ENCODE measurements at regions not wholly inside any gene's neighbourhood (a gene's known extent, or its start where the extent isn't known, plus 50 kb on each side); places are given as distances from the start of the nearest gene placed in this dataset.
"Not testable (repeated sequence)": the region's sequence is repeated elsewhere in the genome, so short reads cannot be mapped to it uniquely, and the experiment has no call there.

GRCh38 chr9:115668521-115668920 lies 485.1 kb upstream of the PAPPA start:
- peak; percentile 93 for DNase-seq (ENCODE audit: low read depth)

DNA sequence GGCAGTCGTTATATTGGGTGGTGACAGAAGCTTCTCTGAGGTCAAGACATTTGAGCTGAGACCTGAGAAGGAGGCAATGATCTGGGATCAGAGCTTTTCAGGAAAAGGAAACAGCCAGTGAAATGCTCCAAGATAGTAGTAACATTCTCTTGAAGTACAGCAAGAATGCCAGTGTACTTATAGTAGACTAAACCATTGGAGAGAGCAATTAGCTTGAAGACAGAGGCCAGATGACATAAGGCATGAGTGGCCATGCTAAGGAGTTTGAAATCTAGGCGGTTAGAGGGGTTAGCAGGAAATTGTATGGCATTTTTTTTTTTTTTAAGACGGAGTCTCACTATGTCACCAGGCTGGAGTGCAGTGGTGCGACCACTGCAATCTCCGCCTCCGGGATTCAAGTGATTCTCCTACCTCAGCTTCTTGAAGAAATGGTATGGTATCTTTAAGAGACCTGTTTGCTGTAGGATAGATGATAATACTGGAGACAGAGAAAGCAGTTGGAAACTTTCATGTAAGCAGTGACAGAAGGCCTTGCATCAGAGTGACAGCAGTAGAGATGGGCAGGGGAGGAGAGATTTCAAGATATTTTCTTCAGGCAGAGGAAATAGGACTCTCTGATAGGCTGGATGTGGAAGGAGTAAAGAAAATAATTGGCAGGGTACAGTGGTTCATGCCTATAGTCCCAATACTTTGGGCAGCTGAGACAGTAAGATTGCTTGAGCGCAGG lies 482.2 kb upstream of the PAPPA start:
- DNase-seq (ENCODE audit: low read depth) = no peak

DNA sequence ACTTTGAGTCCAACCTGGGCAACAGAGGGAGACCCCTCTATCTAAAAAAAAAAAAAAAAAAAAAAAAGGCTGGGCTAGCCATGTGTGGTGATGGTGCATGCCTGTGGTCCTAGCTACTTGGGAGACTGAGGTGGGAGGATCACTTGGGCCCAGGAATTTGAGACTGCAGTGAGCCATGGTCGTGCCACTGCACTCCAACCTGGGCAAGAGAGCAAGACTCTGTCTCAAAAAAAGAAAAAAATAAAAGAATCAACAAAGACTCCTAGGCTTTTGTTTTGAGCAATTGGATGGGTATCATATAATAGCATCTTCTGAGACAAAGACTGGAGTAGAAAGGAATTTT lies 481.7 kb upstream of the PAPPA start:
- no peak for DNase-seq (ENCODE audit: low read depth)

DNA sequence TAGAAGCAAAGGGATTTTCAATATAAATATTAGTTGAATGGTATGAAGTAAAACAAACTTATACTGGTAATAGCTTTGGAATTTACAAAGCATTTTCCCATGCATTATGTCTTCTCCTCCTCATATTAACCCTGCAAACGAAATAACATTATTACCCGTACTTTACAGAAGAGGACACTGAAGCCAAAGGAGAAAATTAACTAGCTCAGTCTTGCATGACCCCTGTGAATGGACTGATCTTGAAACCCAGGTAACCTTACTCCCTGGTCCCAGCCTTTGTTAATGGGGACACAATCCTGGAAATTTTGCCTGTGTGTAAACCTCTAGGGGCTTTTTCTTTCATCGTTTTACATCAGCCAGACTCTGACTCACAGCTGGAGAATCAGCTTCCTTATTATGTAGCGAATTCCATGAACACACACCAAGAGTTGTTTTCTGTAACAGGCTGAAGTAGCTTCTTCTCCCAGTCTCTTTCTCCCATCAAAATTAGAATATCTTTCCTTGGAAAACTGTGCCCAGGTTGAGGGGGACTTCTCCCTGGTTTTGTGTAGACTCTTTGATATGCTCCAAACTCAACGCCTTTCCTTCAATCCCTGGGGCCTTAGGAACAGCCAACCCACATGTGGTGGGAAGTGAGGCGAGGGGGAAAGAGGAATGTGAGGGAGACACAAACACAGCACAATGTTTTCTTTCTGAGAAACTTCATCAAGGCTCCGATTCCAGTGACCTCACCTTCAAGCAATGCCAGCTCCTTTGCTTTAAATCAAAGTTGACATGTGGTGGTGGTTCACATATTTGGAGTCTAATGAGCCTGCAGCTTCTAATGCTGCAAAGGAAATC lies 480.9 kb upstream of the PAPPA start:
- peak; percentile 100 for DNase-seq (ENCODE audit: low read depth)

- DNase-seq (ENCODE audit: low read depth) = peak; percentile 56
Observed at GRCh38 chr9:115673599-115673998, 480.0 kb upstream of the PAPPA start.

DNA sequence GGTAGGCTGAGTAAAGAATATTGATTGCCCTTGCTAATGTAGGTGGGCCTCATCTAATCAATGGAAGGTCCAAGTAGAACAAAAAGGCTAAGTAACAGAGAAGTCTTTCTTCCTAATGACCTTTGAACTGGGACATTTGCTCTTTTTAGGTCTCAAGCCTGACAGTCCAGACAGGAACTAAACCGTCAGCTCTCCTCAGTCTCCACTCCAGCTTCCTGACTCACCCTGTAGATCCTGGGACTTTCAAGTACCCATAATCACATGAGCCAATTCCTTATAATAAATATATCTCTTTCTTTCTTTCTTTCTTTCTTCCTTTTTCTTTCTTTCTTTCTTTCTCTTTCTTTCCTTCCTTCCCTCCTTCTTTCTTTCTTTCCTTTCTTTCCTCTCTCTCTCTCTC lies 479.5 kb upstream of the PAPPA start:
- peak; percentile 38 for DNase-seq (ENCODE audit: low read depth)

DNA sequence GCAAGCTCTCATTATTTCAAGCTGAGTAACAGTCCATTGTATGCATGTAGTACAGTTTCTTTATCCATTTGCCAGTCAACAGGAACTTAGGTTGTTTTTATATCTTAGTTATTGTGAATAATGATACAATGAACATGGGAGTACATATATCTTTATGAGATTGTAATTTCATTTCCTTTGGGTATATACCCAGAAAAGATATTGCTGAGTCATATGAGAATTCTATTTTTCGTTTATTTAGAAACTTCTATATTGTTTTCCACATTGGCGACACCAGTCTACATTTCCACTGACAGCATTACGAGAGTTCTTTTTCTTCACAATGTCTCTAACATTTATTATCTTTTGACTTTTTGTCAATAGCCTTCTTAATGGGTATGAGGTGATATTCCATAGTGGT lies 477.8 kb upstream of the PAPPA start:
- no peak for DNase-seq (ENCODE audit: low read depth)

DNA sequence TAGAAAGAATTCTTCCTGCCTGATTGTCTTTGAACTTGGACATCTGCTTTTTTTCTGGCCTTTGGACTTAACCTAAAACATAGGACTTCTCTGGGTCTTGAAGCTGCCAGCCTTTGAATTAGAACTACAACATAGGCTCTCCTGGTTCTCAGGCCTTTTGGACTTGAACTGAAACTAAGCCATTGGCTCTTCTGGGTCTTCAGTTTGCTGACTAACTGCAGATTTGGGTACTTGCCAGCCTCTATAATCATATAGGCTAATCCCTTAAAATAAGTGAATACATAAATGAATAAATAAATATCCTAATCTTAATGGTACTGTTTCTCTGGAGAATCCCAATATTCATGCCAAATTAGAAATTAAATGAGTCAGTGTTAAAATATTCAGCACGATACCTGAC lies 473.4 kb upstream of the PAPPA start:
- DNase-seq (ENCODE audit: low read depth) = peak; percentile 43

GRCh38 chr9:115681585-115681984 lies 472.0 kb upstream of the PAPPA start:
- DNase-seq (ENCODE audit: low read depth) = no peak

DNA sequence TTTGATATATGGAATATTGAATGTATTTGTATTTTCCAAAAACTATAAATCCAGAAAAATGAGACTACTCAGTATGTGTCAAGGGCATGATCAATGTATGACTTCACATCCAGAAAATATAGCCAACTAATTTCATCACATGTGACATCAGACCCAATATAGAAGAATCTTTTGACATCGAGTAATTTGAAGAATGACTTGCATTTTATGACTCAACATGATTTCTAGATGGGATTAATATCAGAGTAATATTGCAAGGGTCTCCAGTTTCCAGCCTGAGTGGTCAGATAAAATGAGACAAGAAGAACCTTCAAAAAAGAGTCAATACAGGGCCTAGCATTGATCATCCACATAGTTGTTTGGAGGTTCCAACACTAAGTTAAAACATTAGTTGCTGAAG lies 467.5 kb upstream of the PAPPA start:
- no peak for DNase-seq (ENCODE audit: low read depth)

GRCh38 chr9:115687356-115687755 lies 466.2 kb upstream of the PAPPA start:
- no peak for DNase-seq (ENCODE audit: low read depth)

- no peak for DNase-seq (ENCODE audit: low read depth)
Observed at GRCh38 chr9:115689331-115689730, 464.3 kb upstream of the PAPPA start.

- DNase-seq (ENCODE audit: low read depth) = peak; percentile 99
Observed at GRCh38 chr9:115690786-115691496, 462.6 kb upstream of the PAPPA start.

DNA sequence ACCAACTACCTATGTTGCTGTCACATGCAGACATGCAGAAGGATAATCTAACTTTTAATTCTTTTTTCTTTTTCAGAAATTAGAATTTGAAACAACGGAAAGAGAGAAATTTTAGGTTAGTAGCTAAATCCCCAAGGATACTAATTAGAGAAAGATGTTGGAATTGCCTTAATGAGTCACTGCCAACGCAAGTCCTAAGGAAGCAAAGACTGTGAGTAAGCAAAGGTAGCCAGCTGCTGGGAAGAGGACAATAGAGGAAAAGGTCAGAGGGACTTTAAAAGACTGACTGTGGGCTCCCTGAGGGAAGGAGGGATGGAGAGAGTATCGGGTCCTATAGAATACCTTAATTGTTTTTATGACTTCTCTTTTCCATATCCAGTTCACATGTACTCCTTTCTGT lies 461.9 kb upstream of the PAPPA start:
- peak; percentile 84 for DNase-seq (ENCODE audit: low read depth)

DNA sequence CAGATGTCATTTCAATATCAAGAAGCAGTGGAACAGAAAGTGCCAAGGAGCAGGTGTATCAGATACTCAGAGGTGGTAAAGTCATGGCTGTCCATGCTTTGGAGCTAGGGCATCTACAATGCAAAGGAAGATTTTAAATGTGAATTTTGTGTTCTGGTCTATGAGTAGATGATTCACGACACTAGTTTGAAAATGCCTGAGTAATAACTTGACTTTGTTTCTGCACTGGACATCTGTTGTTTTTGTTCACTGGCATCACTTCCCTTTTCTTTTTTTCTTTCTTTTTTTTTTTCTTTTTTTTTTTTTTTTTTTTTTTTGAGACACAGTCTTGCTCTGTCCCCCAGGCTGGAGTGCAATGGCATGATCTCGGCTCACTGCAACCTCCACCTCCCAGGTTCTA lies 460.7 kb upstream of the PAPPA start:
- DNase-seq (ENCODE audit: low read depth) = not testable (repeated sequence)

- peak; percentile 97 for DNase-seq (ENCODE audit: low read depth)
Observed at GRCh38 chr9:115694014-115694413, 459.6 kb upstream of the PAPPA start.

- DNase-seq (ENCODE audit: low read depth) = peak; percentile 23
Observed at GRCh38 chr9:115694991-115695390, 458.6 kb upstream of the PAPPA start.

GRCh38 chr9:115712981-115713380 lies 440.6 kb upstream of the PAPPA start:
- no peak for DNase-seq (ENCODE audit: low read depth)

DNA sequence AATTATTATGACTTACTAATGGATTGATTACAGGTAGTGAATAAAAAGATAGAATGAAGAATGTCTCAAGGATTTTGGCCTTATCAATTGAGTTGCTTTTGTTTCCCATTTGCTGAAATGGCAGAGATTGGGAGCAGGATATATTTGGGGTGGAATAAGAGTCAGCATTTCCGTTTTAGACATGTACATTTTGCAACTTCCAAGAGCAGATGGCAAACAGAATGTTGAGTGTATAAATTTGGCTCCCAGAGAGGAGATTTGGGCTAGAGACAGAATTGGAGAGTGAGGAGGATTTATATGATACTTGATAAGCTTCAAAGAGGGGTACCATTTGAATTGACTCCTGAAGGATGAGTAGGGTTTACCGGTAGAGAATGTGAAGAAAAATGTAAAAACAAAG lies 437.9 kb upstream of the PAPPA start:
- no peak for DNase-seq (ENCODE audit: low read depth)

DNA sequence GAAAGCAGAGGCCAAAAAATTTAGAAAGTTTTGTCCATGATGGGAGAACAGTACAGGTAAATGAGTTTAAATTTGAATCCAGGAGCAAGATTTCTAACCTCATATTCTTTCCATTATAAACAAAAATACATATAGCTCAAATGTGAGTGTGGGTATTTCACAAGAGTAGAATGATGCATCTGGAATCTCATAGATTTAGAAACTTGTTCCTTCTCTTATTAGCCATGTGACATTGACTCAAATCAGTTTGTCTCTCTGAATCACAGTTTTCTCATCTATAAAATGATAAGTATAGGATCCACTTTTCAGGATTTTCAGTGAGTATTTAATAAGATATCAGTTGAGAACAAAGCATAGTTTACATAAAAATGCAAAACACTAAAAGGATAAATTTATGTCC lies 436.3 kb upstream of the PAPPA start:
- DNase-seq (ENCODE audit: low read depth) = no peak

GRCh38 chr9:115717711-115718173 lies 435.8 kb upstream of the PAPPA start:
- DNase-seq (ENCODE audit: low read depth) = peak; percentile 85

DNA sequence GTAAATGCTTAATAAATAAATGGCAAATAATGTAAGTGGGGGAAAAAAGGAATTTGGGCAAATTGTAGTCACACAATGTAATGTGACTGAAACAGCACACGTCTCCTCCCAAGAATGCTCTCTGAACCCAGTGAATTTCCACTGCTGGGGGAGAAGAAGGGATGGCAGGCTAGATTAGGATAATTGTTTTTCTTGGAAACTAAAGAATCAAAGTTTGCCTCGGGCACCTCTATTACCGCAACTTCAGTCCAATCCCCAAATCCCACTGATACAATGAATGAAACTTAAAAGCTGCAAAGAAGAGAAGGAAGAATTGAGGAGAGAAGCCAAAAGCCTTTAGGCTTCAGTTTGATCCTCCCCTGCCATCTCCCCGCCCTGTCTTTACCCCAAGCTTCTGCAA lies 423.2 kb upstream of the PAPPA start:
- DNase-seq (ENCODE audit: low read depth) = no peak

DNA sequence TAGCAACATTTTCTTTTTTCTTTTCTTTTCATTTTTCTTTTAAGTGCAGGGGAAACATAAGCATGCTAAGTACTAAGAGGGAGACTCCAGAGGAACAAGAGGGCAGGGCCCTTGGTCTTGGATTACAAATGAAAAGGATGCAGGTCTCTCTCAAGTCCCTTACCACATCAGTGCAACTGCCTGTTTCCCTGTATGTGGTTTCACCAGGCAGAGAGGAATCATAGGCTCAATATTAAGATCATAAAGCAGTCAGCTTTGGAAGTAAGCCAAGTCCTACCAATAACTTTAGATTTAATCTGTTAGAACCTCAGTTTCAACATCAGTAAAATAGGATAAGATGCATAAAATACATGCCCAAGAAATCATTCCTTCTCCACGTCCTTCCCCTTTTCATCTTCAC lies 422.7 kb upstream of the PAPPA start:
- no peak for DNase-seq (ENCODE audit: low read depth)
